GM18498 (cell line): ENCODE measurements at regions not wholly inside any gene's neighbourhood (a gene's known extent, or its start where the extent isn't known, plus 50 kb on each side); places are given as distances from the start of the nearest gene placed in this dataset.
"Not testable (repeated sequence)": the region's sequence is repeated elsewhere in the genome, so short reads cannot be mapped to it uniquely, and the experiment has no call there.

Experiments used
- ATAC-seq: cut with Tn5 transposase; IDR thresholded peaks from one replicate; pipeline ENCODE4 v1.9.1; 2021; ENCODE audit warnings: mild to moderate bottlenecking, moderate library complexity; ENCODE audit not compliant: unreplicated experiment

DNA sequence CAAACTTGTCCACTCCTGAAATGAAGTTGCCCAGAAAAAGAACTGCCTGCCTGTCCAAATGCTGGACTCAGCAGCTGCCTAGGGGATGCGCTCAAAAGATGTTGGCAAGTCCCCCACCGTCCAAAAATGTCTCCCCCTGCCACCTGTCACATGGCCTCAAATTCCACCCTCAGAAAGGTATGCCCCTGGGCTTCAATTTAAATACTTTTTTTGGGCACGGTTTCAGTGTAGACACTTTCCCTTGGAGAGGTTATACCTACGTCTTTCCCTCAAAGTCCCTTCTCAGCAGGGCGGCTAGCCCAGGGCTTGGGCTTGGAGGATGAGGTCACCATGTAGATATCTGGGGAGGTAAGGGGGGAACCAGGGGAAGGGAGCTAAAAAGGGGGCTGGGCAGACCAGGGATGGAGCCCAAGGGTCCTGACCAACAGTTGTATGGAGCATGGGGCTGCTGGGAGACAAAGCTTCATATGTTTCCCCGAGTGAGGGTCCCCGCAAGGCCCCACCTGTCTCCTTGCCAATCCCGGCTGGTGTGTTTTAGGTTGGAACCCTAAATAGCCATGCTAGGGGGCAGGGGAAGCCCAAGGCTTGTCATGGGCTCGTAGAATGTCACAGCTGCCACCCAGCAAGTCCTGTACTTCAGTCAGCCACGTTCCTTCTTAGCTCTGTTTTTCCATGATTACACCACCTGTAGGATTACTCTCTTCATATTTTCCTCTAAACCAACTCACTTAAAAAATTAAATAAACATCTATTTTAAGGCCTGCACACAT lies 131.2 kb upstream of the TBX3 start:
- no peak for ATAC-seq

DNA sequence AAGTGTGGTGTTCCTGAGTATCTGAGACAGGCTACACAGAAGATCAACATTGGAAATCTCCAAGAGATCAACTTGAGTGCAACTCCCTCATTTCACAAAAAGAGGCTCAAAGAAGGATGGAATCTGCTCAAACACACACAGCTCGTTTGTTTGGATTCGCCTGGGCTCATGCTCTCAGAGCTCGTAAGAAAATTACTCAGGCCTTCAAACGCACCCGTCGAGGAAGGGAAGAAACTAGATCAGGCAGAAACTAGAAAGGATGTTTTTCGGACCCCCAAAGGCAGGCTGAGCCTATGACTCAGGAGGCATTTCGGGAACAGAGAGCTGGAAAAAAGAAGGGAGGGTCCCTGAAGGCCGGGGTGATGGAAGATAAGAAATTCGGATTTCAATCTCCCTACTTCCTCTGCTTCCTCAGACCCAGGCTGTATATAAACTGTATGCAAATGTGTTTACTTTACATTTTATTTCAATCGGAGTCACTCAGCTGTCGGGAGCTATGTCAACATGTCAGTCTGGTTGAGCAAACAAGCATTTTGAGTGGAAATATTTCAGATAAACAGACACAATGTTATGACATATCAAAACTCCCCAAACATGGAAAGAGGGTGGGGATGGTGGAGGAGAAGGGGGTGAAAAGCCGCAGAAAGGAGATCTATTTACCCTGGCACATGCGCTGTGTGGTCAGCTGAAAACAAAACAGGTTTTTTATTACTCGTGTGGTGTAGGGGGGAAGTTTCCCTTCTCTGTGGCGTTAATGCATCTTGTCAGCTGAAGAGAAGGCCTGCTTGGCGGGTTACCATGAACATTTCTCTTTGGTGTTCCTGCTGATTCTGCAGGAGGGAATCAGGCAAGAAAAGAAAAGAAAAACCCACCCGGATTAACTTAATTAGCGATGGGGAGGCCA lies 129.1 kb upstream of the TBX3 start:
- ATAC-seq: no peak

DNA sequence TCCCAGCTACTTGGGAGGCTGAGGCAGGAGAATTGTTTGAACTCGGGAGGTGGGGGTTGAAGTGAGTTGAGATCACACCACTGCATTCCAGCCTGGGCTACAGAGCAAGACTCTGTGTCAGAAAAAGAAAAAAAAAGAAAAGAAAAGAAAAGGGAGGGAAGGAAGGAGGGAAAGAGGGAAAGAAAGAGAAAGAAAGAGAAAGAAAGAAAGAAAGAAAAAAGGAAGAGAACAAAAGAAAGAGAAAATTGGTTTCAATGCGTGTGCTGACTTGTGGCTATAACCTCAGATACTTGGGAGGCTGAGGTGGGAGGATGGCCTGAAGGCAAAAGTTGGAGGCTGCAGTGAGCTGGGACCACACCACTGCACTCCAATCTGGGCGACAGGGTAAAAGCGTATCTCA lies 128.4 kb upstream of the TBX3 start:
- ATAC-seq: no peak

DNA sequence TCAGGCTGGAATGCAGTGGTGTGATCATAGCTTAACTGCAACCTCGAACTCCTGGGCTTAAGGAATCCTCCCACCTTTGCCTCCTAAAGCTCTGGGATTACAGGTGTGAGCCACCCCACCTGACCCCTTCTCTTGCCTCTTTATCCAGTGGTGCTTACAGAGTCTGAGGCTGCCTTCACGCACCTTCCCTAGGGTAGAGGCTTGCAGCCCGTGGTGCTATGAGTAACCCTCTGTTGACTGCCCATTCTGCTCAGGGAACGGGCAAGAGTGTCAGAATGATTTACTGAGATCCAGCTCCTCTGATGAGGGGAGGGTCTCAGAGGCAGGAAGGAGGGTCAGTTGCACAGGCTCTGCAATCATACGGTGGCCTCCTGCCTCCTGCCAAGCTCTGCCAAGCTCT lies 125.1 kb upstream of the TBX3 start:
- ATAC-seq: no peak

DNA sequence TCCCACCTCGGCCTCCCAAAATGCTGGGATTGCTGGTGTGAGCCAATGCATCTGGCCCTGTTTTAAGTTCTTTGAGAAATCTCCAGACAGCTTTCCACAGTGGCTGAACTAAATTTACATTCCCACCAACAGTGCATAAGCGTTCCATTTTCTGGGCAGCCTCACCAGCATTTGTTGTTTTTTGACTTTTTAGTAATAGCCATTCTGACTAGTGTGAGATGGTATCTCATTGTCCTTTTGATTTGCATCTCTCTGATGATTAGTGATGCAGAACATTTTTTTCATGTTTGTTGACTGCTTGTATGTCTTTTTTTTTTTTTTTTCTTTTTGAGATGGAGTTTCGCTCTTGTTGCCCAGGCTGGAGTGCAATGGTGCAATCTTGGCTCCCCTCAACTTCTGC lies 117.4 kb upstream of the TBX3 start:
- not testable (repeated sequence) for ATAC-seq

DNA sequence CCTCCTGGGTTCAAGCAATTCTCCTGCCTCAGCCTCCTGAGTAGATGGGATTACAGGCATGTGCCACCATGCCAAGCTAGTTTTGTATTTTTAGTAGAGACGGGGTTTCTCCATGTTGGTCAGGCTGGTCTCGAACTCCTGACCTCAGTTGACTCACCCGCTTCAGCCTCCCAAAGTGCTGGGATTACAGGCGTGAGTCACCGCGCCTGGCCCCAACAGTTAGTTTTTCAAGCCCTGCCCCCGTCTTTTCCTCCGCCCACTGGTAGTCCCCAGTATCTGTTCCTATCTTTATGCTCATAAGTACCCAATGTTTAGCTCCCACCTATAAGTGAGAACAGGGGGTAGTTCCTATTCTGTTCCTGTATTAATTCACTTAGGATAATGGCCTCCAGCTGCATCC lies 116.6 kb upstream of the TBX3 start:
- not testable (repeated sequence) for ATAC-seq

DNA sequence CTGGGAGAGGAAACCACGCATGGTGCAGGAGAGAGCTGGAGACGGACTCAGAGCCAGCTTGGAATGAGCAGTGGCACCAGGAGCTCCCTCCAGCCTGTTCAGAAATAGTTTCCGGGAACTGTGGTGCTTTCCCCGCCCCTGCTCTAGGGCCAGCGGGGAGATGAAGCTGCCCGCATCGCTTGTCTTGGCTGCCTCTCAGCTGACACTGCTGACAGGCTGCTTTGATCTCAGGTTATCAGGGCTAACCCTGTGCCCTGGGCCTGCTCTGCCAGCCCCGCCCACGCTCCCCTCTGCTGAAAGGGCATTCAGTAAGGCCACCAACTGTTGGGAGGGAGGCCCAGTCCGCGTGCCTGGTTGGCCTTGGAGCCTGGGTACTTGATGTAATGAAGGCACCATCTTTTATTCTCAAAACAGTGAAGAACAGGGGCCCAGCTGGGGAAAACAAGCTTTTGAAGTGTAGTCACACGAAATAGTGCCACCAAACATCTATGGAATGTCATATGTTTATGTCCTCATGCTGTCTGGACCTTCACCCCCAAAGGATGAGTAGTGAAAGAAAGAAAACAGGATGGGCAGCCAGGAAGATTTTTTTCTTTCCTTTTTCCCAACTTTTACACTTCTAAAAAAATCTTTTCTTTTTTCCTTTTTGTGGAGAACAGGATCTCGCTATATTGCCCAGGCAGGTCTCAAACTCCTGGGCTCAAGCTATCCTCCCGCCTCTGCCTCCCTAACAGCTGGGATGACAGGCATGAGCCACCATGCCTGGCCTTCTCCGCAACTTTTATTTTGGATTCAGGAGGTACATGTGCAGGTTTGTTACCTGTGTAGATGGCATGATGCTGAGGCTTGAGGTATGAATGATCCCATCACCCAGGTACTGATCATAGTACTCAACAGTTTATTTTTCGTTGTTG lies 115.9 kb upstream of the TBX3 start:
- no peak for ATAC-seq

DNA sequence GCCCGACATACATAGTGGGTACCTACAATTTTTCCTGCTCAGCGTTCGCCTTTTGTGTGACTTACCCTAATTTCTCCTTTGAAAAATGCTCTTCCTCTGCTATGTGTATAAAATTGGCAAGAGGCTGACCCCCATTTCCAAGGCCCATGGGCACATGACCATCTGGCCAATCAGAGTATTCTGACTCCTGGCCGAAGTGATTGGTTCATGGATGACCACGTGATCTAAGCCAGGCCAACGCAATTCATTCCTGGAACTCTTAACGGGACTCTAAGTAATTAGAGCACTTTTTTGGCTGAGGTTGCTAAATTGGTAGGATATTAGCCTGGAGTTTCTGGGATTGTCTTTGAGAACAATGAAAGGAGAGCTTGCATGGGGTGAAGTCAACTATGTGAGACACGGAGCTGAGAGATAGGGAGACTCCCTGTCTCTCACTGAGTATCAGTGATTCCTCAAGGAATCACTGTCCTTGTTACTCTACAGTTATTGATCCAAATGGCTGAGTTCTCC lies 110.1 kb upstream of the TBX3 start:
- ATAC-seq: no peak

DNA sequence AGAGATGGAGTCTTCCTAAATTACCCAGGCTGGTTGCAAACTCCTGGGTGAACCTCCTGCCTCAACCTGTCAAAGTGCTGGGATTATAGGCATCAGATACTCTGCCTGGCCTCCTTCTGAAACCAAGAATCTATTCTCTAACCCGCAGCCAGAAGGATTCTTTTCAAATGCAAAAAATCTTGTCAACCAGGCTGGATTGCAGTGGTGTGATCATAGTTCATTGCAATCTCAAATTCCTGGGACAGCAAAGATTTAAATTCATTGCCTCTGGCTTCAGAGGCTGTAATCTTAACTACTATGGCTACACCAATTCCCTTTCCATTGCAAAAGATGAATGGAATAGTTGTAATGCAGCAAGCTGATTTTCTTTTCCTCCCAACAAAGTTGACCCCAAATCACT lies 106.3 kb upstream of the TBX3 start:
- no peak for ATAC-seq

DNA sequence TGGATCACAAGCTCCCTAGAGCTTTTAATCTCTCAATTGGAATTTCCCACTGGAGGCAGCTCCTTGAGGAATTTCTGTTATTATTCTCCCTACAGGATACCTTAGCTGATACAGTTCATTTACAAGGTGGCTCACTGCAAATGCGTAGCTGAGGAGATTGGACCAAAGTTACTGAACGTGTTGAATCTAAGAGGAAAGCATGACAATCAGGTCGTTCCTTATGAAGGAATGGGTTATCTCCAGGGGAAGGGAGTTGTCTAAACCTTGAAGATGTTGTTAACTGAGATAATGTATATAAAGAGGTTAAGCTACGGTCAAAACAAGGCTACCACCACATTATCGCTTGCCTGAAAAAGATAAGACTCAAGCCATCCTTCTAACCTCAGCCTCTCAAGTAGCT lies 105.8 kb upstream of the TBX3 start:
- no peak for ATAC-seq

DNA sequence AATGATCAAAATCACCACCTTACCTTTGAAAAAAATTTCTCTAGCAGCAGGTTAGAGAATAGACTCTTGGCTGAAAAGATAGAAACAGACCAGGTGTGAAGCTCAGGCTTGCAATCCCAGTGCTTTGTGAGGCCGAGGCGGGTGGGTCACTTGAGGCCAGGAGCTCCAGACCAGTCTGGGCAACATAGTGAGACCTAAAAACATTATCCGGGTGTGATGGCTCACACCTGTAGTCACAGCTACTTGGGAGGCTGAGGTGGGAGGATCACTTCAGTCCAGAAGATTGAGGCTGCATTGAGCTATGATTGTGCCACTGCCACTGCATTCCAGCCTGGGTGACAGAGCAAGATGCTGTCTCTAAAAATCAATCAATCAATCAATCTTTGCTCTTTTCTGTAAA lies 105.3 kb upstream of the TBX3 start:
- no peak for ATAC-seq

DNA sequence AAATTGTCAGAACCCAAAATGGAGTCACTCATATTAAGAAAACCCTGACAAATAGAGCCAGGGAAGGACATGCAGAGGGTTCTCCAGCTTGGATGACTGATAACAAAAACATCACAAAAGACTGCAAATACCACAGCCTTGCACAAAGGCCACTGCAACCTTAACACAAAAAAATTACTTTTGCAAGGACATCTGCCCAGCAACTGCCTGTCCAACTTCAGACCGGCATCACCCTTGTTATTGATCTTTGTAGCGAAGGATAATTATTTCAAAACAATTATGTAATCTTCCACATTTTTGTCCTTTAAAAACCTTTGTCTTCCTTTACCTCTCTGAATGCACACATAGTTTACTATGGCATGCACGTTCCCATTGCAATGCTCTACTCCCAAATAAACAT lies 100.6 kb upstream of the TBX3 start:
- ATAC-seq: no peak

DNA sequence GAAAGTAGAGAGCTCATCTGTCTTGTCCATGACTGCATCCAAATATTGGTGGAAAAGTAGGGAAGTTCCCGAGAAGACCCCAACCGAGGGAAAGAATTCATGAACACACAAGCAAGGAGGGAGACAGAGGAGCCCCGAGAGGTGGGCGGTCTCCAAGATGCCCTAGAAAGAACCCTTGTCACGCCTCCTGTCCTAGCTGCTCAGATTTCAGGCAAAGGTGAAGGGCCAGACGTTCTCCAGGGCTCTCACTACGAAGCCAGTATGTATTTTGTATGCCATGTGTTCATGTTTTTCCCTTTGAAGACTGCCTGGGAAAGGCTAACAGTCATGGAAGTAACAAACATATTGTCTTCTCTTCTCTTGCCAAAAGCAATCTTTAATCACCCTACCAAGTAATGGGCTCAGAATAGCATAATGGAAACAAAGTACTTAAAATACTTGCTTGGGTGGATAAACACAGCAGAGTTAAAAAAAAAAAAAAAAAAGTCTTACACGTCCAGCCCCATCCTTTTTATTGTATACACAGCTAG lies 99.2 kb upstream of the TBX3 start:
- no peak for ATAC-seq

DNA sequence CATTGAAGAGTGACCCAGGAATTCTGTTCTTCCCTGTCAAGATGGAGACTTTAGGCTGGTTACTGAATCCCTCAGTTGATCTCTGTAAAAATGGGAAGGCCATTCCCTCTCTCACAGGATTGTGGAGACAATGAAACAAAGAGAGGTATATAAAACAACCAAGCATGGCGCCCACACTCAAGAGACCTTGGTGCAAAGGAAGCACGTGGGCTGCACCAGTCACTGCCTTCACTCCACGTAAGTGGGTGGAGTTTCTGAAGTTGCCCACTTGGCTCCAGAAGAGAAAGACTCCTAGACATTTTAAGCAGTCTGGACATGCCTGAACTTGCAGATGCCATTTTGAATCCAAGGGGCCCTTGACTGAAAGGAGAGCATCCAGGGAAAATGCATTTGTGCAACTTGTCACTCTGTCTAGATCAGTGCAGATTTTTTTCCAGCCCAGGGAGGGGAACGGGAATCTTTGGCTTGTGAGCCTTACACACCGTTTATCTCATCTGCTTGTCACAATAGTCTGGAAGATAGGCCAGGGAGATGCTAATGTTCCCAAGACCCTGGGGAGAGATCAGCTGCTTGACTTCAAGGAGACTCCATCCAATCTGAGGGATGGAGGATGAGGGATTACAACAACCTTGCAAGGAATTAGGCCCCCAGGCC lies 96.9 kb upstream of the TBX3 start:
- ATAC-seq: no peak

DNA sequence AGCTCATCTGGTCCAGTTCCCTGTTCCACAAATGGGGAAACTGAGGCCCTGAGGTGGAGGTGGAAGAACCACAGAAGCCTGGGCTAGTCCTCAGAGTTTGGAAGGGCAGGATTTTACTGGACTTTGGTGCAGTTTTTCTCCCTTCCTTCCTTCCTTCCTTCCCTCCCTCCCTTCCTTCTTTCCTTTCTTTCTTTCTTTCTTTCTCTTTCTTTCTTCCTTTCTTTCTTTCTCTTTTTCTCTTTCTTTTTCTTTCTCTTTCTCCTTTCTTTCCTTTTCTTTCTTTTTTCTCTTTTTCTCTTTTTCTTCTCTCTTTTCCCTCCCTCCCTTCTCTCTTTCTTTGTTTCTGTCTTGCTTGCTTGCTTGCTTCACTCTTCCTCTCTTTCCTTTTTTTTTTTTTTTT lies 95.7 kb upstream of the TBX3 start:
- ATAC-seq: no peak

DNA sequence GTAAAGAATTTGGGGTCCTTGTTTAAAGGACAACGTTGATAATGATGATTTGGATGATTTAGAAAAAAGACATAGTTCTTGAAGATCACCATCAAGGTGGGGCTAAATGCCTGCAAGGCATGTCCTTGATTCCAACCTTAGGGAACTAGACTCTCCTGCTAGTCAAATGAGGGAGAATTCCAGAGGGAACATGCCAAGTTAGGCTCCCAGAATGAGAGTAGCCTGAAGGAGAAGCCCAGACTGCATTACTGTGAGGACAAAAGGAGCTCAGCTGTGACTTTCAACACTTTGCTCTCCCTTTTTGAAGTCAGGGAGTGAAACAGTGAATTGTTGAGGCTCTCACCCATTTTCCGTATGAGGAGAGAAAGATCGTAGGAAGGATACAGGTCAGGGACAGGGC lies 95.2 kb upstream of the TBX3 start:
- no peak for ATAC-seq

DNA sequence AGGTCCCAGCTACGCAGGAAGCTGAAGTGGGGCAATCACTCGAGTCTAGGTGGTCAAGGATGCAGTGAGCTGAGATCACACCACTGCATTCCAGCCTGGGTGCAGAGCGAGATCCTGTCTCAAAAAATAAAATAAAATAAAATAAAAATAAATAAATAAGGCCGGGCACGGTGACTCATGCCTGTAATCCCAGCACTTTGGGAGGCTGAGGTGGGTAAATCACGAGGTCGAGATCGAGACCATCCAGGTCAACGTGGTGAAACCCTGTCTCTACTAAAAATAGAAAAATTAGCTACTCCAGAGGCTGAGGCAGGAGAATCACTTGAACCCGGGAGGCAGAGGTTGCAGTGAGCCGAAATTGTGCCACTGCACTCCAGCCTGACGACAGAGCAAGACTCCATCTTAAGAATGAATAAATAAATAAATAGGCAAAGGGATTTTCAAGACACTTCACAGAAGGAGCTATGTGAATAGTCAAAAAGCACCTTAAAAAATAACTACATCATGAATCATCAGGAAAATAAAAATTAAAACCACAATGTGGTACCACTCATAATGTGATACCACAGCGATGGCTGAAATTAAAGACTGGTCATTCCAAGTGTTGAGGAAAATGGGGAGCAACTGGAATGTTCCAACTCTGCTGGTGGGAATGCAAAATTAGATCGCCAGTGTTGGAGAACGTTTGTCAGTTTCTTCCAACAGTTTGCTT lies 92.9 kb upstream of the TBX3 start:
- no peak for ATAC-seq

DNA sequence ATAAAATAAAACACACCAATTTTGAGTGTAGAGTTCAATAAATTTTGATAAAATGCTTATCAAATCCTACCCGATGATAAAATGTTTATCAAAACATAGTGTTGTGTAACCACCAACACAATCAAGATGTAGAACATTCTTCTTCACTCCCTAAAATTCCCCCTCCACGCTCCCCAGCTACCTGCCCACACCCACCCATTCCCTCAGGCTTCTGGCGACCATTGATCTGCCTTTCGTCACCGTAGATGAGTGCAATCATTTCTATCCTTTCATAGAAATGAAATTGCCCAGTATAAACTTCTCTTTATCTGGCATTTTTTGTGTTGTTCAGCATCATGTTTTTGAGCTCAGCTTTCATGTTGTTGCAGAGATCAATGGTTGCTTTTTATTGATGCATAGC lies 90.7 kb upstream of the TBX3 start:
- ATAC-seq: no peak

DNA sequence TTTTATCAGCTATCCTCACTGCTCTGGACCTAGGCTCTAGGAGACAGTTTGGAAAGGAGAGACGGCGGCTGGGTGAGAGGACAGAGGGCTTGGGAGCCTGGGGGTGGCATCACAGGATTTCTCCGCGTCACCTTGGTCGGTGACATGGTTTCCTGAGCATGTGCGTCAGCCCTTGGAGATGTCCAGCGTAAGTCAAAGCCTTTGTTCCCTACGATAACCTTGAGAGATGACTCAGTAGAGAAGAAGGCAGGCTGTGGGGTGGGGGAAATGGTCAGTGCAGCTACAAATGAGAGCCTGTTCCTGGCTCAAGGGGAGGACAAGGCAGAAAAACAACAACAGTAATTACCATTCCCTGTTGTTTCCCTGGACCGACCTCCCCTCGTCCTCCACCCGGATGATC lies 90.2 kb upstream of the TBX3 start:
- no peak for ATAC-seq

DNA sequence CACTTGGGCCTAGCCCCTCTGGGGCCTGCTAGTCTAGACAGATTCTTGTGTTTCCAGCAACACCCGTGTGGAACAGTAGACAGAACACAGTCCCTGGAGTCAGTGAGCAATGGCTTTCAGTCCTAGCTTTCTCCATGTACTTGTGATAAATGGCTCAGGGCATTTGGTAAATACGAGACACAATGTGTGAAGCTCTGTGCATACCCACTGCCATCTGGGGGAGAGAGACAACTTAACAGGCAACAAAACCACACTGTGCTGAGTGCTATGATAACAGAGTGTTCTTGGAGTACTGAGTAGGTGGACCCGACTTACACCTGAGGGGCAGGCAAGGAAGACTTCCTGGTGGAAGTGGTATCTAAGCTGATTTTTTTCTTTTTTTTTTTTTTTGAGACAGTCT lies 86.3 kb upstream of the TBX3 start:
- no peak for ATAC-seq
